Smooth muscle cell of the brain vasculature (primary cell): ENCODE measurements at regions not wholly inside any gene's neighbourhood (a gene's known extent, or its start where the extent isn't known, plus 50 kb on each side); places are given as distances from the start of the nearest gene placed in this dataset.
"Not testable (repeated sequence)": the region's sequence is repeated elsewhere in the genome, so short reads cannot be mapped to it uniquely, and the experiment has no call there.

Source experiments
- DNase-seq: peaks from one replicate; pipeline ENCODE4 v3.0.0-alpha.2; 2012; ENCODE audit warnings: low read depth, low spot score

DNA sequence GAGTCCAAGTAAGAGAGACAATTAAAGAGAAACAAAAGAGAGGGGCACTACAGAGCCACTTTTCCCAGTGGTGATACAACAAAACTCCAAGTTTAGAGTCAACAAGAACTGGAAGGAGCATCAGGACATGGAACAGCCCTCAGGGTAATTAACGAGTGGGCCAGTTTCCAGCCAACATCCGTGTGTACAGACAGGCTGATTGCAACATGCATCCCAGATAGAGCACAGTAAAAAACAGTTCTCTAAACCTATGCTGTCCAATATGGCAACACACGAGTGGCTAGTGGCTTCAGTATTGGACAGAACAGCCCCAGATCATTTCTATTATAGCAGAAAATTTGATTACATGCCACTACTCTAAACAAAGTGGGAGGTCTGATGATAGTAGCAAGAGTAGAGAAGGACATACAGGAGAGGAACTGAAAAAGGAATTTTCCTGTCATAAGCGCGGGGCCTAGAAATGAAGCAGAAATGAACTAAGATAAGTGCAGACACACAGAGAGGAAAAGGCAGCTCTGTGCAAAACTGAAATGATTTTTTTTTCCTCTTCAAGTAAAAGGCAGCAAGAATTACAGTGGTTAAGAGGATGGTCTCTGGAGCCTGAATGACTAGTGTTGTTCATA lies 175.6 kb upstream of the CCNG1 start:
- no peak for DNase-seq

- not testable (repeated sequence) for DNase-seq
These were observed 171.1 kb upstream of the CCNG1 start for GRCh38 chr5:163266249-163266648.

DNA sequence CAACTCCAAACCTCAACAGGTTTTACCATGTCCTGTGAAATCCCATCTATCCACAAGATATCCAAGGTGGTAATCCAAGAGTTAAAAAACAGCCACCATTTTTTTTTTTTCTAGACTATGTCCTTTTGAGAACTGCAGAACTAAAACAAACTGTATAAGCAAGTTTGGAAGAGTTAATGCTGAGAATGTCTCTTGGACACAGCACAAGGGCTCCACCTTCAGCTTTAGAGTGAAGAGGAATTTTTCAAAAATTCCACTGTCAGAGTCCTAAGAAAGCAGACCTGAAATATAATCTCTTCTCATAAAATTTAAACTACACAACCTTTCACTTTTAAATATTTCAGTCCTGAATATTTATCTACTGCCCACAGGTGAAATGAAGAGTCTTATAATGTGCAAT lies 167.8 kb upstream of the CCNG1 start:
- DNase-seq, result no peak

- DNase-seq, result no peak
These were observed 160.9 kb upstream of the CCNG1 start for GRCh38 chr5:163276466-163276865.

GRCh38 chr5:163280897-163281296 lies 156.5 kb upstream of the CCNG1 start:
- not testable (repeated sequence) for DNase-seq

GRCh38 chr5:163281512-163281911 lies 155.9 kb upstream of the CCNG1 start:
- DNase-seq, result no peak

DNA sequence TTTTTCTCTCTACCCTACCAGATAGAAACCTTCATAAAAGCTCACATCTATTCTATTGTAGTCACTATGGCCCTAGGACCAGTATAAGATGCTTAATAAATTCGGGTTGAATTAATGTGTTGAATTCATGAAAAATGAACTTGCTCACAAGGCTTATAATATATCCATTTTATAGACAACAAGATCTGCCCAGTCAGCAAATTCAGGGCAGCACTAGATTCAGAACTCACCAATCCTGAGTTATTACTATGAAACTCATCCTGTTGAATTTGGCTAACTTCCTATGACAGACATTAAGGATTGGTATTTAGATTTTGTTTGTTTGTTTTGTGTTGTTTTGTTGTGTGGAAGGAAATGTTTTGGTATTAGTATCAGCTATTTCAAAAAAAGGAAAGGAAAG lies 143.6 kb upstream of the CCNG1 start:
- DNase-seq, result no peak

DNA sequence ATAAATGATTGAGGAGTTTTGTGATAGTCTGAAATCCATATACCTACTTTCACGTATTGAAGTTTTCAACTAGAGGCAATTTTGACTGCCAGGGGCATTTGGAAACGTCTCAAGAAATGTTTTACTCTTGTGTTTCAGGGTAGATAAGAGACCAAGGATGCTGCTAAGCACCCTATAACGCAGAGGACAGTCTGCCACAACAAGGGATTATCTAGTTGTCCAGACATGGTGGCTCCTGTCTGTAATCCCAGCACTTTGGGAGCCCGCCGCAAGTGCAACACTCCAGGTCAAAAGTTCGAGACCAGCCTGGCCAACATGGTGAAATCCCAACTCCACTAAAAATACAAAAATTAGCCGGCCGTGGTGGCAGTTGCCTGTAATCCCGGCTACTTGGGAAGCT lies 133.7 kb upstream of the CCNG1 start:
- no peak for DNase-seq

DNA sequence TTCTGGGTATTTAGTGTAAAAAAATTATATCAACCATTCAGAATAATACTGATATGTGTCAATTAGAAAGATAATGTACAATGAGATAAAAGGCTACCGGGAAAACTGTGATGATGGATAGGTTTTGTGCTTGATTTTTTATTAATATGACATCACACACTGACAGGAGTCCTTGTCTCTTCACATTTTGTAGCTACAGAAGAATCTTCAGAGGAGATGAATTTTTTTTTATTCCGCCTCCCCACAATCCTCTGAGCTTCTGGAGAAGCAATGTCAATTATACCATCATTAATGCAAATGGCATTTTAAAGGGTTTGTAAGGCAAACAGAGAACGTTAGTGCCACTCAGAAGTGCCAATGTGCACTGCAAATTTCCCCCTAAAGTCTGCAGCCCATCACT lies 131.7 kb upstream of the CCNG1 start:
- no peak for DNase-seq

DNA sequence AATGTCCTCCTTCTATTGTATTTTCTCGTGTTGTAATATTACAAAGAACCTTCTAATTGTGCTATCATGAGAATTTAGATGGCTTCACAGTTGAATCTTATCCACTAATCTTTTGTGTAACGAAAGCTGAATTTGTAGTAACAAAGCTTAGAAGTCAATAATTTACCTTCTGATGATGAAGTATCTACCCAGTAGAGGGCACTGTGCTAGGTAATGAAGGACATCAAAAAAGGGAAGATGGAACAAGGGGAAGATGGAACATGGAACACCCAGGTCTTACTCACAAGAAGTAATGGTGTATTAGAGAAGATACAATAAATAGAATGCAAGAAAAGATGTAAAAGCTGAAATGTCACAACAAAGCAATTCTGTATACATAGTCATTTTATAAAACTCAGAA lies 131.0 kb upstream of the CCNG1 start:
- no peak for DNase-seq

GRCh38 chr5:163309914-163310313 lies 127.5 kb upstream of the CCNG1 start:
- DNase-seq, result no peak

DNA sequence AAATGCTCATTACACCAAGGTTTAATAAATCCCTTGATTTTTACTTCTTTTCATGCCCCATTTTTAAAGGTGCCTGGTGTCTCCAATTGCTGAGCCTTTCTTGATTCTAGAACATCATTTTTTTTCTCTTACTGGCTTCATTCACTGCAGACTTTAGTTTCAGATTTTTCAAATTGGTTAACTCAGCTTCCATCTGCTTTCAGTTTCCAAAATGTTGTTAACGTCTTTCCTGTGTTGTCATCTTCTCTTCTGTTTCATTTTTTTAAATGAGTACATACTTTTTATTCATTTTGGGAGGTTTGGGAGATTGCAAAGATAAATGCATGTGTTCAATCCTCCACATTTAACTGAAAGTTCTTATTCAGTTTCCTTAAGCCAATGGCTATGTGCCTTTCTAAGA lies 126.4 kb upstream of the CCNG1 start:
- no peak for DNase-seq

- DNase-seq, result no peak
These were observed 124.8 kb upstream of the CCNG1 start for GRCh38 chr5:163312598-163312997.

DNA sequence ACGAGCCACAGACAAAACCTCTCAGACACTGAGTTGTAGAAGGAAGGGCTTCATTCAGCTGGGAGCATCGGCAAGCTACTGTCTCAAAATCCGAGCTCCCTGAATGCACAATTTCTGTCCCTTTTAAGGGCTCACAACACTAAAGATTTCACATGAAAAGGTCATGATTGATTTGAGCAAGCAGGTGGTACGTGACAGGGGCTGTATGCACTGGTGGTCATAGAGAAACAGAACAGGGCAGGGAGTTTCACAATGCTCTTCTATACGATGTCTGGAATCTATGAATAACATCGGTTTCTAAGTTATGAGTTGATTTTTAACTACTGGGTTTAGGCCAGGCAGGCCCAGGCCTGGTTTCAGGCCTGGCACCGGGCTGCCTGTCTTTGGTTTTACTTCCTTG lies 124.3 kb upstream of the CCNG1 start:
- DNase-seq, result not testable (repeated sequence)

GRCh38 chr5:163316374-163316773 lies 121.0 kb upstream of the CCNG1 start:
- DNase-seq, result not testable (repeated sequence)

DNA sequence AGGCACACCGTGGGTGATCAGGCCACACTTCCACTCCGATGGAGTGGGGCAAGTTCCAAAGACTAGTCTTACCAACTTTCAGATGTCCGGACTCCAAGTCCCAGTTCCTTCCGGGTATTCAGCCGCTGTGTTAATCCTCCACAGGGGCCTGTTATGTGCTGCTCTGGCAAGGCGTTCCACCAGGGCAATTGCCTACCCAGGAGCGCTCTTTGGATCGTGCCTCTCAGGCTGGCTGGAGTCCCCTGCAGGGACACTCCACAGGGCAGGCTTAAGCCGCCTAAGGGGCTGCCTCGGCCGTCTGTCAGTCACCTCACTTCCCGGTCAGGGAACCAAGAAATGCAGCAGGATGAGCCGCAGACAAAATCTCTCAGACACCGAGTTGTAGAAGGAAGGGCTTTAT lies 118.7 kb upstream of the CCNG1 start:
- no peak for DNase-seq

DNA sequence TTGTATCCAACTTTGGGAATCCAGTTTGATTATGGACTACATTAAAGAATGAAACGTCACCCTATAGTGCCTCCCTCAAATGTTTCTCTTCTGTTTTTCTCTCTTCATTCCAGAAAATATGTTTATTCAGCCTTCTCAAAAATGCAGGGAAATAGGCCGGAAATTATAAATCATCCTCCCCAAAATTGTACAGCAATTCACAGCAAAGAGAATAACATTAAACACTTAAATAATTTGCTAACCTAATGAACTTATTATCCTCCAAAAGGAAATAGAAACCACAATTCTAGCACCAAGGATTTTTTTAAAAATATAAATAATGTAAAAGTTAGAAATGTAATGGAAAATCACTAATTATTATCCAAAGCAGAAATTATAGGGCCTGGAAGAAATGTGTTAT lies 115.9 kb upstream of the CCNG1 start:
- DNase-seq, result no peak

- DNase-seq, result no peak
These were observed 106.4 kb upstream of the CCNG1 start for GRCh38 chr5:163330723-163331668.

DNA sequence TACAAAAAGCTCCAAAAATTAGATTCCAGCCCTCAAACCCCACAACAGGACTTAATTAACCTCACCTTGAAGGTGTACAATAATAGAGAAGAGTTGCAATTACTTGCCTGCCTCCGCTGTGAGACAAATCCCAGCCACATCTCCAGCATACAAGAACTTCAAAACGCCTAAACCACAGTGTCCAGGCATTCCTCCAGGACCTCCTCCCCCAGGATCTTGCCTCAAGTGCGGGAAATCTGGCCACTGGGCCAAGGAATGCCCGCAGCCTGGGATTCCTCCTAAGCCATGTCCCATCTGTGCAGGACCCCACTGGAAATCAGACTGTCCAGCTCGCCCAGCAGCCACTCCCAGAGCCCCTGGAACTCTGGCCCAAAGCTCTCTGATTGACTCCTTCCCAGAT lies 101.3 kb upstream of the CCNG1 start:
- not testable (repeated sequence) for DNase-seq

DNA sequence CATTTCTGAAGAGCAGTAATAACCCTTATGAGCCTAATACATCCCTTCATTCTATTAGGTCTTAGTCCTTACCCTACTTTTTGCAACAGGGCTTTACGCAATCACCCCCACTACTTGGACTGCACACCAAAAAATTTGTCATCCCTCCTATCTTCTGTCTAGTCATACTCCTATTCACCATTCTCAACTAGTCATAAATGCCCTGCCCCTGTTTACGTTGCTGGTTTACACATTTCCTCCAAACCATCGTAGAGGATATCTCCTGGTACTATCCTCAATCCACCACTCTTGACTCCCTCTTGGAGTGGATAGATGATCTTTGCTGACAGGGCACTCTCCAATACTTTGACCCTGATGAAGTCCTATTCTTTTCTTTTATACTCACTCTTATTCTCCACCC lies 98.2 kb upstream of the CCNG1 start:
- DNase-seq, result no peak

- DNase-seq, result not testable (repeated sequence)
These were observed 97.0 kb upstream of the CCNG1 start for GRCh38 chr5:163340378-163340777.

GRCh38 chr5:163342306-163342705 lies 95.1 kb upstream of the CCNG1 start:
- DNase-seq, result no peak

DNA sequence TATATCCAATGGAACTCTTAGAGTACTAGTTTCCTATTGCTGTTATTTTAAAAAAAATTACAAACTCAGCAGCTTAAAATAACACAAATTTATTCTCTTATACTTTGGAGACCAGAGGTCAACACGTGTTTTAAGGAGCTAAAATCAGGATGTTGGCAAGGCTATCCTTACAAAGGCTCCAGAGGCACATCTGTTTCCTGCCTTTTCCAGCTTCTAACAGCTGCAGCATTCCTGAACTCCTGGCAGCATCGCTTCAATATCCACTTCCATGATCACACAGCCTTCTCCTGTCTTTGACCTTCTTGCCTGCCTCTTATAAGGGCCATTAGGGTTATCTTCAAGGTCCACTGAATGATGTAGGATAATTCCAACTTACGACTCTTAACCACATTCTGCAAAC lies 92.2 kb upstream of the CCNG1 start:
- no peak for DNase-seq
